Parathyroid adenoma (tissue), 2 donors: ENCODE measurements at regions not wholly inside any gene's neighbourhood (a gene's known extent, or its start where the extent isn't known, plus 50 kb on each side); places are given as distances from the start of the nearest gene placed in this dataset.

Source experiments
- H2AFZ ChIP-seq: fragments of 300-600 bp; sonication (generic); one replicate; pipeline ENCODE4 v1.7.0; 2017; ENCODE audit warnings: antibody characterized with exemption, mild to moderate bottlenecking
- H3K27ac ChIP-seq: fragments of 300-600 bp; sonication (generic); one replicate; pipeline ENCODE4 v1.7.0; 2017
- H3K27me3 ChIP-seq: fragments of 300-600 bp; sonication (generic); one replicate; pipeline ENCODE4 v1.7.0; 2017; ENCODE audit warnings: low read length; ENCODE audit not compliant: control insufficient read depth, insufficient read depth
- H3K36me3 ChIP-seq: fragments of 300-600 bp; sonication (generic); one replicate; pipeline ENCODE4 v1.7.0; 2017; ENCODE audit warnings: low read length; ENCODE audit not compliant: control insufficient read depth, insufficient read depth
- H3K4me1 ChIP-seq: fragments of 300-600 bp; sonication (generic); one replicate; pipeline ENCODE4 v1.7.0; 2017; ENCODE audit warnings: control low read depth
- H3K4me2 ChIP-seq: fragments of 300-600 bp; sonication (generic); one replicate; pipeline ENCODE4 v1.7.0; 2017; ENCODE audit warnings: low read length
- H3K4me3 ChIP-seq: fragments of 300-600 bp; sonication (generic); one replicate; pipeline ENCODE4 v1.7.0; 2017; ENCODE audit warnings: low read depth, low read length
- H3K79me2 ChIP-seq: fragments of 300-600 bp; sonication (generic); one replicate; pipeline ENCODE4 v1.7.0; 2017; ENCODE audit warnings: control low read depth
- H3K9ac ChIP-seq: fragments of 300-600 bp; sonication (generic); one replicate; pipeline ENCODE4 v1.7.0; 2017; ENCODE audit warnings: mild to moderate bottlenecking
- H3K9me3 ChIP-seq: fragments of 300-600 bp; sonication (generic); one replicate; pipeline ENCODE4 v1.7.0; 2017; ENCODE audit warnings: low read length; ENCODE audit not compliant: control insufficient read depth
- CTCF ChIP-seq: fragments of 300-600 bp; sonication (generic); IDR thresholded peaks from one replicate; pipeline ENCODE4 v1.7.0; 2017; ENCODE audit warnings: antibody characterized with exemption, mild to moderate bottlenecking
- donor health status: primary hyperparathyroidism.

DNA sequence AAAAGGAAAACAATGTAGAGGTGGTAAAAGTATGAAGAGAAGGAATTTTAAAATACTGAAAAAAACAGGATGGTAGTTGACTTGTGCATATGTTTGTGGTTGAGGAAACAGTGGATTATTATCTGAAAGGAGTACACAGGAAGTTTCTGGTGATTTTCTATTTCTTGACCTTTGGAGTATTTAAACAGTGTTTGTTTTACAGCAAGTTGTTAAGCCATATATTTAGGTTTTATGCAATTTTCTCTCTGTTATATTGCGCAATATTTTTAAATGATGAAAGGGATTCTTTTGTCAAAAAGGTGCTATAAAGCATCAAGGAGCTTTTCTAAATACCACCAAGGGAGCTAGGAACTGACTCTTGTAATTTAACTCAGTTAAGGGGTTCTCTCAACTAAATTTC, 343.1 kb upstream of the MAOA start:
- TF ChIP-seq CTCF: no peak
- Histone ChIP-seq H3K27me3 (no peaks in the 10 kb centered on the region), H3K4me1 (no peaks in the 10 kb centered on the region), H3K27ac (no peak overlapping the region), H3K9ac (no peak overlapping the region), H3K36me3 (no peaks in the 10 kb centered on the region), H3K9me3 (no peaks in the 10 kb centered on the region), H3K4me3 (no peak overlapping the region), H2AFZ (no peak overlapping the region), H3K79me2 (no peaks in the 10 kb centered on the region), H3K4me2 (no peak overlapping the region)

- Histone ChIP-seq H3K36me3 (no peaks in the 10 kb centered on the region), H3K9me3 (no peaks in the 10 kb centered on the region), H2AFZ (no peak overlapping the region), H3K4me2 (no peak overlapping the region), H3K4me1 (no peaks in the 10 kb centered on the region), H3K79me2 (no peaks in the 10 kb centered on the region), H3K9ac (no peak overlapping the region), H3K27me3 (no peaks in the 10 kb centered on the region), H3K27ac (no peak overlapping the region), H3K4me3 (no peak overlapping the region)
- no peak for TF ChIP-seq CTCF
These were observed 341.6 kb upstream of the MAOA start for GRCh38 chrX:43314525-43314924.

- H3K4me2 ChIP-seq: no peak overlapping the region
- no peaks in the 10 kb centered on the region for H3K36me3 ChIP-seq
- no peaks in the 10 kb centered on the region for H3K79me2 ChIP-seq
- H2AFZ ChIP-seq: no peak overlapping the region
- H3K4me3 ChIP-seq: no peak overlapping the region
- H3K9me3 ChIP-seq: no peaks in the 10 kb centered on the region
- no peak overlapping the region for H3K27ac ChIP-seq
- H3K27me3 ChIP-seq: no peaks in the 10 kb centered on the region
- no peak overlapping the region for H3K9ac ChIP-seq
- no peaks in the 10 kb centered on the region for H3K4me1 ChIP-seq
- no peak for TF ChIP-seq CTCF
These were observed 340.5 kb upstream of the MAOA start for GRCh38 chrX:43315622-43316021.

DNA sequence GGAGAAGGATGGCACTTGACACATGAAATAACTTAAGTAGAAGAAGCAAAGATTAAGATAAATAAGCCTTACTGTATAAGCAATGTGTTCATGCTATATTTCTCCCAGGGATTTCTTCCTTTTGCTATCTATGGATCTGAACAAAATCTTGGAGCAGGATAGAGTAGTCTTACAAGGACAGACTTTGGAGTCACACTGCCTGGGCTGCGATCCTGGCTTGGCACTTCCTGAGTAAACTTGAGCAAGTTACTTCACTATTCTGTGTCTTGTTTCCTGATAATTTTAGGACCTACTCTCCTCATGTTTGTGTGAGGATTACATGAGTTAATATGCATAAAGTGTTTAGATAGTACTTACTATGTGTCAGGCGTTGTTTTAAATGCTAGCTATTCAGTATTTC, 340.0 kb upstream of the MAOA start:
- H3K79me2 ChIP-seq: no peaks in the 10 kb centered on the region
- no peak overlapping the region for H3K4me2 ChIP-seq
- no peak overlapping the region for H3K4me3 ChIP-seq
- no peak for TF ChIP-seq CTCF
- H3K27me3 ChIP-seq: no peaks in the 10 kb centered on the region
- H2AFZ ChIP-seq: no peak overlapping the region
- no peaks in the 10 kb centered on the region for H3K36me3 ChIP-seq
- no peak overlapping the region for H3K27ac ChIP-seq
- no peaks in the 10 kb centered on the region for H3K9me3 ChIP-seq
- no peaks in the 10 kb centered on the region for H3K4me1 ChIP-seq
- no peak overlapping the region for H3K9ac ChIP-seq

GRCh38 chrX:43317378-43317777, 338.7 kb upstream of the MAOA start:
- Histone ChIP-seq H3K4me1 (no peaks in the 10 kb centered on the region), H3K36me3 (no peaks in the 10 kb centered on the region), H3K4me2 (no peak overlapping the region), H2AFZ (no peak overlapping the region), H3K79me2 (no peaks in the 10 kb centered on the region), H3K27me3 (no peaks in the 10 kb centered on the region), H3K4me3 (no peak overlapping the region), H3K9ac (no peak overlapping the region), H3K27ac (no peak overlapping the region), H3K9me3 (no peaks in the 10 kb centered on the region)
- no peak for TF ChIP-seq CTCF
